Tibial nerve (tissue), 4 donors: ENCODE measurements at regions not wholly inside any gene's neighbourhood (a gene's known extent, or its start where the extent isn't known, plus 50 kb on each side); places are given as distances from the start of the nearest gene placed in this dataset.

Experiments used
- CTCF ChIP-seq, 5 experiments: fragments of 200-600 bp in 3 of 5; fragments of 450-650 bp in 2 of 5; sonication (generic) in 3 of 5; IDR thresholded peaks; one replicate each; pipeline ENCODE4 v1.5.1; 2016 to 2019; ENCODE audit warnings: antibody characterized with exemption in 5 of 5, mild to moderate bottlenecking in 3 of 5, moderate library complexity in 2 of 5
- EP300 ChIP-seq, 2 donors: sonication (generic); formaldehyde crosslinking; IDR thresholded peaks; one replicate each; pipeline ENCODE4 v1.6.1; 2017; ENCODE audit warnings: antibody characterized with exemption in 2 of 2, mild to moderate bottlenecking in 1 of 2
- POLR2A ChIP-seq, 2 donors: fragments of 450-650 bp; IDR thresholded peaks; one replicate each; pipeline ENCODE4 v1.6.1; 2017; ENCODE audit warnings: antibody characterized with exemption in 2 of 2, mild to moderate bottlenecking in 2 of 2, moderate library complexity in 2 of 2

GRCh38 chr12:127459687-127460086 lies 807.3 kb upstream of the TMEM132C start:
- TF ChIP-seq CTCF (IDR thresholded peaks at IDR 0.05) (no peak), POLR2A (IDR thresholded peaks at IDR 0.05) (no peak), EP300 (IDR thresholded peaks at IDR 0.05) (no peak)
